Gastroesophageal sphincter (tissue), 4 donors: ENCODE measurements at regions not wholly inside any gene's neighbourhood (a gene's known extent, or its start where the extent isn't known, plus 50 kb on each side); places are given as distances from the start of the nearest gene placed in this dataset.

Source experiments
- ATAC-seq: fragments of 150-250 bp; one replicate; pipeline ENCODE4 v1.9.1; 2016; ENCODE audit warnings: mild to moderate bottlenecking, moderate library complexity
- H3K27ac ChIP-seq, 4 donors: fragments of 200-600 bp; sonication (generic) in 3 of 4; 1 replicate in 3 of 4; 2 replicates in 1 of 4; pipeline ENCODE4 v1.5.1; 2016 to 2019
- H3K27me3 ChIP-seq: fragments of 200-600 bp; sonication (generic); one replicate; pipeline ENCODE4 v1.5.1; 2019
- H3K36me3 ChIP-seq, 2 donors: fragments of 200-600 bp; sonication (generic); one replicate each; pipeline ENCODE4 v1.5.1; 2019; ENCODE audit warnings: control low read depth in 1 of 2
- H3K4me1 ChIP-seq, 3 donors: fragments of 200-600 bp; sonication (generic); 1 replicate in 2 of 3; 2 replicates in 1 of 3; pipeline ENCODE4 v1.5.1; 2016 to 2019; ENCODE audit warnings: control low read depth in 2 of 3
- H3K4me3 ChIP-seq, 2 donors: fragments of 200-600 bp; sonication (generic); one replicate each; pipeline ENCODE4 v1.5.1; 2019; ENCODE audit warnings: mild to moderate bottlenecking in 1 of 2, moderate library complexity in 1 of 2
- H3K9me3 ChIP-seq, 3 donors: fragments of 200-600 bp; sonication (generic); one replicate each; pipeline ENCODE4 v1.5.1; 2017 to 2019; ENCODE audit warnings: control low read depth in 2 of 3
- EP300 ChIP-seq: sonication (generic); formaldehyde crosslinking; IDR thresholded peaks from one replicate; pipeline ENCODE4 v1.6.1; 2017; ENCODE audit warnings: antibody characterized with exemption, mild to moderate bottlenecking
- POLR2A ChIP-seq, 2 donors: fragments of 450-650 bp; IDR thresholded peaks; one replicate each; pipeline ENCODE4 v1.6.1; 2017; ENCODE audit warnings: antibody characterized with exemption in 2 of 2, mild to moderate bottlenecking in 2 of 2, moderate library complexity in 1 of 2
- POLR2AphosphoS5 ChIP-seq: sonication (generic); formaldehyde crosslinking; IDR thresholded peaks from one replicate; pipeline ENCODE4 v1.6.1; 2017; ENCODE audit warnings: antibody characterized with exemption
- WGBS, 2 donors: methylation state at CpG; one replicate each; pipeline ENCODE4 v1.1.5; 2018; ENCODE audit warnings: low coverage in 1 of 2; 5-methylcytosine and 5-hydroxymethylcytosine counted together
- TF ChIP-seq, protein P1 (sequence below), 4 experiments: fragments of 200-600 bp in 2 of 4; fragments of 450-650 bp in 2 of 4; sonication (generic) in 1 of 4; IDR thresholded peaks; one replicate each; pipeline ENCODE4 v1.5.1; 2017 to 2019; ENCODE audit warnings: antibody characterized with exemption in 4 of 4, mild to moderate bottlenecking in 2 of 4, moderate library complexity in 2 of 4

- H3K36me3 ChIP-seq: no peaks in the 10 kb centered on the region
- no peak for ATAC-seq
- H3K4me1 ChIP-seq: no peaks in the 10 kb centered on the region
- H3K27me3 ChIP-seq: no peaks in the 10 kb centered on the region
- TF ChIP-seq POLR2AphosphoS5: no peak
- TF ChIP-seq EP300: no peak
- TF ChIP-seq POLR2A (IDR thresholded peaks at IDR 0.05): no peak
- TF ChIP-seq, protein P1, sequence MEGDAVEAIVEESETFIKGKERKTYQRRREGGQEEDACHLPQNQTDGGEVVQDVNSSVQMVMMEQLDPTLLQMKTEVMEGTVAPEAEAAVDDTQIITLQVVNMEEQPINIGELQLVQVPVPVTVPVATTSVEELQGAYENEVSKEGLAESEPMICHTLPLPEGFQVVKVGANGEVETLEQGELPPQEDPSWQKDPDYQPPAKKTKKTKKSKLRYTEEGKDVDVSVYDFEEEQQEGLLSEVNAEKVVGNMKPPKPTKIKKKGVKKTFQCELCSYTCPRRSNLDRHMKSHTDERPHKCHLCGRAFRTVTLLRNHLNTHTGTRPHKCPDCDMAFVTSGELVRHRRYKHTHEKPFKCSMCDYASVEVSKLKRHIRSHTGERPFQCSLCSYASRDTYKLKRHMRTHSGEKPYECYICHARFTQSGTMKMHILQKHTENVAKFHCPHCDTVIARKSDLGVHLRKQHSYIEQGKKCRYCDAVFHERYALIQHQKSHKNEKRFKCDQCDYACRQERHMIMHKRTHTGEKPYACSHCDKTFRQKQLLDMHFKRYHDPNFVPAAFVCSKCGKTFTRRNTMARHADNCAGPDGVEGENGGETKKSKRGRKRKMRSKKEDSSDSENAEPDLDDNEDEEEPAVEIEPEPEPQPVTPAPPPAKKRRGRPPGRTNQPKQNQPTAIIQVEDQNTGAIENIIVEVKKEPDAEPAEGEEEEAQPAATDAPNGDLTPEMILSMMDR (IDR thresholded peaks at IDR 0.05): no peak
- H3K27ac ChIP-seq: no peak overlapping the region
- WGBS, 2 donors: 68 to 80% methylated on average over 4 of the region's 4 CpGs
- H3K4me3 ChIP-seq: no peak overlapping the region
- no peaks in the 10 kb centered on the region for H3K9me3 ChIP-seq
Measured at GRCh38 chr2:84048964-84049363, 410.1 kb downstream of the SUCLG1 start.

DNA sequence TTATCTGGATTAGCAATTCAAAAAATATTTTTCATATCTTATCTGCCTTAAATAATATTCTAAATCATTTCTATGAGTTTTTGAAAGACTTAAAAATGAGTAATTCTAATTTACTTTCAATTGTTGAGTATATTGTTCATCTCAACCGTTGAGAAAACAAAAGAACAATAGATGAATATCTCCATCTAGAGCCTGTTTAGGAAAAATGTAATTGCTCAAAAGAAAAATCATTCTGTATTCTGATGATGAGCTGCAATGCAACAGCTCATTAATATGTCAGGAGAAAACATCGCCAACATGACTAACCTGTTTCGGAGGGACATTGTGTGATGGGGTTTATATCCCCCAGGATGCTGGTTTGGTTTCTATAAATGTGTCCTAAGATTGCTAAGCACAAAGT, 417.6 kb downstream of the SUCLG1 start:
- TF ChIP-seq POLR2AphosphoS5 (no peak), POLR2A (IDR thresholded peaks at IDR 0.05) (no peak), EP300 (no peak)
- TF ChIP-seq, protein P1 (IDR thresholded peaks at IDR 0.05): no peak
- Histone ChIP-seq H3K9me3 (no peaks in the 10 kb centered on the region), H3K27ac (no peak overlapping the region), H3K4me3 (no peak overlapping the region), H3K36me3 (no peaks in the 10 kb centered on the region), H3K27me3 (no peaks in the 10 kb centered on the region), H3K4me1 (no peaks in the 10 kb centered on the region)
- ATAC-seq: no peak
- WGBS, 2 donors: 62 to 74% methylated on average over 3 of the region's 3 CpGs

- ATAC-seq: no peak
- WGBS, 2 donors: no CpG with 5 or more reads among the region's 13 CpGs
- TF ChIP-seq POLR2A (IDR thresholded peaks at IDR 0.05) (no peak), POLR2AphosphoS5 (no peak), EP300 (no peak)
- TF ChIP-seq, protein P1 (IDR thresholded peaks at IDR 0.05): no peak
- H3K27me3 ChIP-seq: no peaks in the 10 kb centered on the region
- no peaks in the 10 kb centered on the region for H3K9me3 ChIP-seq
- no peak overlapping the region for H3K27ac ChIP-seq
- no peaks in the 10 kb centered on the region for H3K4me1 ChIP-seq
- H3K4me3 ChIP-seq: no peak overlapping the region
- H3K36me3 ChIP-seq: no peaks in the 10 kb centered on the region
Measured at GRCh38 chr2:84040281-84040680, 418.8 kb downstream of the SUCLG1 start.

DNA sequence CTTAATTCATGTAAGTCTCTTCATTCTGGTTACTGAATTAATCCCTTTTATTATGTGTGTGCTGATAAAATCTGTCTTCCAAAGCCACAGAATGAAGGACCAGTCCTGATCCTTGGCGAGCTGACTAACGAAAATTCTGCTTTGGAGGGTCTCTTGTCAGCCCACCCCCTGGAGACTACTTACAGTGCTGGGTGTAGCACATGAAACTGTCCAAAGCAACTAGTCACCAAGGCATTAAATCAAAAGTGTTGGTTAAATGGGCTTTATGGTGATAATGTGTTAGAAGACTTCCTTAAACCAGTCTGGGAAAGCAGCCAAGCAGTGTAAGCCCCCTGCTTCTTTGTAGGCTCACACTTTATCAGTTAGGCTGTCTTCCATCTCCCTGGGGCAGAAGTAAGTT, 420.2 kb downstream of the SUCLG1 start:
- ATAC-seq: no peak
- no peaks in the 10 kb centered on the region for H3K9me3 ChIP-seq
- no peak overlapping the region for H3K27ac ChIP-seq
- H3K36me3 ChIP-seq: no peaks in the 10 kb centered on the region
- H3K4me1 ChIP-seq: no peaks in the 10 kb centered on the region
- H3K4me3 ChIP-seq: no peak overlapping the region
- no peaks in the 10 kb centered on the region for H3K27me3 ChIP-seq
- WGBS, 2 donors: 36% methylated on average over 2 of the region's 2 CpGs; no CpG with 5 or more reads in 1 of the 2 donors
- TF ChIP-seq POLR2A (IDR thresholded peaks at IDR 0.05): no peak
- no peak for TF ChIP-seq POLR2AphosphoS5
- TF ChIP-seq, protein P1 (IDR thresholded peaks at IDR 0.05): no peak
- no peak for TF ChIP-seq EP300

- H3K27me3 ChIP-seq: no peaks in the 10 kb centered on the region
- H3K4me1 ChIP-seq: no peaks in the 10 kb centered on the region
- TF ChIP-seq EP300: no peak
- TF ChIP-seq POLR2A (IDR thresholded peaks at IDR 0.05): no peak
- no peak for TF ChIP-seq POLR2AphosphoS5
- TF ChIP-seq, protein P1 (IDR thresholded peaks at IDR 0.05): no peak
- no peak overlapping the region for H3K4me3 ChIP-seq
- no peaks in the 10 kb centered on the region for H3K9me3 ChIP-seq
- ATAC-seq: no peak
- H3K27ac ChIP-seq: no peak overlapping the region
- 50 to 78% methylated on average over 2 of the region's 2 CpGs for WGBS, 2 donors
- no peaks in the 10 kb centered on the region for H3K36me3 ChIP-seq
Measured at GRCh38 chr2:84033347-84033974, 425.6 kb downstream of the SUCLG1 start.
